Left forelimb (tissue), 1 donor: ENCODE measurements at regions not wholly inside any gene's neighbourhood (a gene's known extent, or its start where the extent isn't known, plus 50 kb on each side); places are given as distances from the start of the nearest gene placed in this dataset.

Experiments
- DNase-seq: peaks from one replicate; pipeline ENCODE4 v3.0.0-alpha.2; 2018; ENCODE audit warnings: low spot score

- DNase-seq = no peak
These were observed 328.9 kb upstream of the MAF start for GRCh38 chr16:79929260-79929965.

DNA sequence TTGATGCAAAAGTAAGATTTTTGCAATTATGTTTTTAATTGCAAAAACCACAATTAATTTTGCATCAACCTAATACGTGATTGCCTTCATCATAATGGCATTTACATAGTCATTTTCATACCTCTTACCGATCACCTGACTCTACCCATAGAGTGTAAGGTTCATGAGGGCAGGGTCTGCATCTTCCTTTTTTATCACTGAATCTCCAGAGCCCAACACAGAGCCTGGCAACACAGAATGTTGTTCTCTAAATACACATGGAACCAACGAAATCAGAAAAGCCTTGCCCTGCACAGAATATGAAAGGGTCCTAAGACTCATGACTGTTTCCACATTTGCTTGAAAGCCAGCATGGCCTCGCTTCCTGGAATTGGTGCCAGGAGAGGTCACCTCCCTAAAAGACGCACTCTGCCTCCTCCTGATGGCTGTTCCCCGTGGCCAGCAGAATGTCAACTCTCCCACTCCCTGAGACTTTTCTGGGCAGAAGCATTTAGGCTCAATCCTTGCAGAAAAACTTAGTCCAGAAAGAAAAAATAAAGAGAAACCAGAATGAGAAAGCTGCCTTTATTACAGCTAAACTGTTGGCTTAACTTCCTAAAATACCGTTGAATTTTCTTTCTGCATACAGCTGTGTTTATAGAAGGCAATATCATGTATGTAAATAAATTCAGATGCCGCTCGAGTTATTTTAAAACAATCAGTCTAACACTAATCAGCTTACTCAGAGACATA, 327.8 kb upstream of the MAF start:
- no peak for DNase-seq

DNA sequence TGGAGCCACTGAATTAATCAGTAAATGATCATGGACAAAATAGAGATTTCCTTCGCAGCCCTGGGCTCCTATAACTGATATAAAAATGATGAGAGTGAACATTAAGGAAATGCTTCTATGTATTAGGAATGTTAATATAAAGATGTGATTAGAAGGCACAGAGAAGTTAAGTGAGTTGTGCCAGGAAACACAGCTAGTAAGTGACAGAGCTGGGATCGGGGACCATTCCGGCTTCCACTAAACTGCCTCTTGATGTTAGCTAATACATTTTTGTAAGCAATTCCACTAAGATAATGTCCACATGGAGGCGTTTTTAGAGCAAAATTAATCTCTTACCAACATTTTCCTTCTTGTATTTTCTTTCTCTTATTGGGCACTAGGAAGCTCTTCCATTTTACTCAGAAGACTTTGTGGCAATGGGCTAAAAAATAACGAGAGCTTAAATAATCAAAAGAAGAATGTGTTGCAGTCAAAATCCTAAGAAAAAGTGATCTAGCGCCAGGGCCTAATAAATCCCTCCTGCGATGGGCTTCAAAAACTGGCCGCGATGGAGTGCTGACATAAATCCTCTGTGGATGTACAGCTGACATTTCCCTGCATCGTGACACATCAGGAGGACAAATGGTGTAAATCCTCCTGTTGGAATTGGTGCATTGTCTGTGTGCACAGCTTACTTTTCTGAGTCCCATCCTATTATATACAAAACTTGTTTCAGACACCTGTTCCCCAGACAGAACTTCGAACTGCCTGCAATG, 326.1 kb upstream of the MAF start:
- no peak for DNase-seq

GRCh38 chr16:79923431-79923830, 322.9 kb upstream of the MAF start:
- DNase-seq = no peak

DNA sequence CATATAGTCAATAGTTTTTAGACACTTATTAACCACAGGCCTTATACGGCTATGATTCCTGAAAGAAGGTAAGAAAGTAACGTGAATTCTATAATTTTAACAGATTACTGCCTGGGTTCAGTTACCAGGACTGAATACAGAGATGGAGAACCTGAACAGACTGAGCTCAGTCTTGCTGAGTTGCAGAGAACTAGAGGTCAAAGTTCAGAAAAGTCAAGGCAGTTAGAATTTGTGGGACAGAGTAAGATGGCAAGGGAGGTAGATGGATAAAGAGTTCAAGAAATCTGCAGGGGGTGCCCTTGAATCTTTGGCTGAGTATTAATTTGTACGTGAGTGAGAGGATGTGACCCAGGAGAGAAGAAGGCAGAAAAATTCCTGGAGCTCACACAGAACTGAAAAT, 320.1 kb upstream of the MAF start:
- no peak for DNase-seq

- DNase-seq = no peak
These were observed 318.4 kb upstream of the MAF start for GRCh38 chr16:79918916-79919315.

DNA sequence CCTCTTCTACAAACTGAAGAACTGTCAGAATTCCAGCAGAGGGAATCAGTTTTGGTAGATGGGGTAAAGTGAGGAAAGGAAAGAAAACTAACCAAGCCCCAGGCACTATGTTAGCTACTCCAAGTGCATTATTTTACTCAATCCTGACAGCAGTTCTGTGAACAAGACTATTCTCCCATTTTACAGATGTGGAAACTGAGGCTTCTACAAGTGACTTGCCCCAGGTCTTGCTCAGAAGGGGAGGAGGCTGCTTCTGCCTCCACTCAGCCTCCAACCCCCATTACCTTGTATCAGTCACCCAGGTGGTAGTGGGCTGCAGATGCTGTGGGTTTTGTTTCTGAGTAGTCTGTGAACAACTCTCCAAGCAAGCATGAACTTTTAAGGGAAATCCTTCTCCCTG, 315.2 kb upstream of the MAF start:
- no peak for DNase-seq

DNA sequence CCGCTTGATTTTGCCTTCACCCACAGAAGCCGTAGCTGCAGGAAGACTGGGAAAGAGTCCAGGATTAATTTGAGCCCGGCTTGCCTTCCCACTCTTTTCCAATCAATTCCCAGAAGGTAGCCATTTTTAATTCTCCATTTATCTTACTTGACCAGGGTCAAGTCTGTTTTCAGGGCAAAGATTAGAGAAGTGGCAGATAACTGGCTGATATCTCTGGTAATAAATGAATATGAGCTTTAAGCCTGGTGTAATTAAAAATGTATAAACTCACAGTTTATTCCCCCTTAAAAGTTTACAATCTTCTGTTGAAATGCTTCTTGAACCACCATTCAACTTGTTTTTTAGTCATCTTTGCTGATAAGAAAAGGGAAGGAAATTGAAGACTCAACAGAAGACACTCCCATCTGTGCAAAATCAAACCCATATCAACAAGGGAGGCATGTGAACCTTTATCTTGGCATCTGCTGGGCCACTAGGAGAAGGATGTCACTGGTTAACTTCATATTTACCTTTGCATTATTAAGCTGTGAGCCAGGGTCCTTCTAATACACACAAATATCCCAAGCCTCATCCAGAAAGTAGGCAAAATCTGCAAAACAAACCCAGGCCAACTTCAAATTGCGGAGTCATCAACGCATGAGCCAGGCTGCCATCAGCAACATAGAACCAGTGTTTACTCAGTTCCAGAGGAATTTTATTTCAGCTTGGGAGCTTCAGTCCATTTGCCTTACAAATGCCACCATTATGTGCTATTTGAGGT, 314.6 kb upstream of the MAF start:
- DNase-seq = no peak

DNA sequence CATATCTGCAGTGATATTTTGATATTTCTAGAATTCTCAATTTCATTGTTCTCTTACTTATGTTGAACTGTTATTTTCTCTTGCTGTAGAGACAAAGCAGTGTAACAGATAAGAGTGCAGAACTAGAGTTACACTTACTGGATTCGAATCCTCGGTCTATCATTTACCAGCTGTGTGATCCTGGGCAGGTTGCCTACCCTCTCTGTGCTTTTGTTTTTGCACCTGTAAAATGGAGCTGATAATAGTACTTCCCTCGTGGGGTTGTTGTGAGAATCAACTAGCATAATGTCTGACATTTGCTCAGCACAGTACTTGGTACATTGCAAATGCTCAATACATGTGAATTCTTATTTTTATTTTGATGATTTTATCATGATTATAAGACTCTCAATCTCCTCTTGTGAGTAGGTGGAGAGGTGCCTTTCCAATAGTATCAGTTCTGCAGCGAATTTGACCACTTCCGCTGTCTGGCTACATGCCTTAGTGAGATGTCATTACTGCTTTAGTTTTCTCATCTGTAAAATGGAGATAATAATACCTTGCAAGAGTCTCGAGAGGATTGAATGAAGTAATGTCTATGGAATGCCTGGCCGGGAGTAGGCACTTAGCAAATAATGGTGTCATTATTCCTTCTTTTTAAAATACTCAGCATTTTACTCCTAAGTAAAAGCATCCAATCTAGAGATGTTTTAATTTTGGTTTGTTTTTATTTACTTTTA, 312.2 kb upstream of the MAF start:
- DNase-seq = no peak

GRCh38 chr16:79911660-79912059, 311.1 kb upstream of the MAF start:
- no peak for DNase-seq

GRCh38 chr16:79909571-79909970, 309.0 kb upstream of the MAF start:
- DNase-seq = no peak

DNA sequence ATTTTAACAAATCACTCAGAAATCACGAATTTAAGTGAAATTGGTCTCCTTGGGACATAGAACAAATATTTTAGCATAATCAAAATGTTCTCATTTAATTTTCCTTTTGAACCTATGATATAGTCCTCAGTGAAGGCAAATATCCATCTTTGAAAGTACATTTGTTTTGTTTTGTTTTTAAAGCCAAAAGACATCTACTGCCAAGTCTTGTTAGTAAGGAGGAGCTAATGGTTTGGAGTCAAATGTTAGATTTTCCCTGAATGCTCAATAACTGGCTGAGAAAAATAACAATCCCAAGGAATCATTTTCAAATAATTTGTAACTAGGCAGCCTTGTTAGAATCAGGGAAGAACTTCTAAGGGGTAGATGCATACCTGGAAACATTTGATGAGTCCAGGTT, 302.9 kb upstream of the MAF start:
- DNase-seq = no peak

DNA sequence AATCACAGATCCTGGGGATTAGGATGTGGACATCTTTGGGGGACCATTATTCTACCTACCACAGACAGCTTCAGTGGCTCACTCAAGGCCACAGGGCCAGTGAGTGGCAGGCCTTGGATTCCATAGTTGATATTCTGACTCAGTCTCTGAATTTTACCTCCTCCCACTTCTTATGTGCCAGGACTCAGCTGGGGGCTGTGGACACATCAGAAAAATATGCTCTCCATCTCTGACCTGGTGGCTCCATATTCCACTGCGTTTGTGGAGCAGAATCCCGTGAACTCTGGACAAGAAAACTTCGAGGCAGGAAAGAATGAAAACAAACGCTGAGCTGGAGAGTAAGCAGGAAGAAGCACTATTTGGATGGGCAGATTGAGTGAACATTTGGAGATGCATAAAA, 301.8 kb upstream of the MAF start:
- DNase-seq = no peak

GRCh38 chr16:79901522-79901921, 301.0 kb upstream of the MAF start:
- DNase-seq = no peak

GRCh38 chr16:79899716-79900115, 299.2 kb upstream of the MAF start:
- no peak for DNase-seq

GRCh38 chr16:79899316-79899715, 298.8 kb upstream of the MAF start:
- DNase-seq = no peak

DNA sequence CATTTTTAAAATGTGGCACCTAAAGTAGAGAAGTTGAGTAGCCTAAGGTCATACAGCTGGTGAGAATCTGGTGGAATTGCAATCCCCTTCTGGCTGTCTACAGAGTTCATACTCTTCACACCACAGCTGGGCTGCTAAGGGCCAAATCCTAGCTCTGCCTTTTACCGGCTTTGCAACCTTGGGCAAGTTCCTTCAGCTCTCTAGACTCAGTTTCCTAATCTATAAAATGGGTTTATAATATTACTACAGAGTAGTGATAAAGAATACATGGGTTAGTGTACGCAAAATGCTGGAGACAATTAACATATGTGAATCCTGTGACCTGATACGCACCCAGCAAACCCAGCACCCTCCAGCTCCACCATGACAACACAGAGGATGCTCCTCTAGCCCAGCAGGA, 298.2 kb upstream of the MAF start:
- no peak for DNase-seq

DNA sequence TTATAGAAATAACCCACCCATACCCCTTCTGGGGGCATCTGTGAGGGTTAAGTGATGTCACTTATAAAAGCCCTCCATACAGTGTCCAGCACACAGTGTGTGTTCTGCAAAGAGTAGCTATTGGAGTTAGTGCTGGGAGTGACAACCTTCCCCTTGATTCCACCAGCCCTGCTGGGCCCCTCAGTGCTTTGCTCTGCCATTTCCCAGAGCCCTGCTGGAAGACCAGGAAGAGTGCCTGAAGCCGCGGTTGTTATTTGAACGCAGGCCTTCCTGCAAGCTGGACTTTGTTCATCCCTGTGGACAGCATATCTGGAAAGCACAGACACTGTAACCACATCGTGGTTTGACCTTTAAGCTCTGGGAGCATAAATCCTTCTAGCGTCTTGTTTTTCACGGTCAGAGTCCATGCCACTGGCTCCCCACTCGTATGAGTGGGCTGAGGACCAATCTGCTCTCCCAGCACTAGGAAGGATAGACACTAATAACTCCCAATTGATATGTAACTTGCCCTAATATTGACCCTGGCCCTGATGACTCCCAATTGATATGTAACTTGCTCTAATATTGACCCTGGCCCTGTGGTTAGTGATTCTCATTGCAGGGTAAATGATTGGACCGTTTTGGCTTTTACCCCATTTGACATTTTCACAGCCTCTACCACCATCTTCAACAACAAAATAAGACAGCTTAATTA, 297.1 kb upstream of the MAF start:
- no peak for DNase-seq

GRCh38 chr16:79897104-79897452, 296.5 kb upstream of the MAF start:
- no peak for DNase-seq

- no peak for DNase-seq
These were observed 295.3 kb upstream of the MAF start for GRCh38 chr16:79895917-79896203.
